H1 (cell line): ENCODE measurements at regions not wholly inside any gene's neighbourhood (a gene's known extent, or its start where the extent isn't known, plus 50 kb on each side); places are given as distances from the start of the nearest gene placed in this dataset.

Experiments
- CTCF ChIA-PET: fragments of 300-600 bp; sonication (Branson Sonifier 250); formaldehyde crosslinking; loops from one replicate; lab custom pipeline; 2021; ENCODE audit not compliant: partially characterized antibody; lab: Charles Lee
- POLR2A ChIA-PET: fragments of 300-600 bp; sonication (Branson Sonifier 250); formaldehyde crosslinking; loops from one replicate; lab custom pipeline; 2021; ENCODE audit warnings: inconsistent platforms; ENCODE audit not compliant: partially characterized antibody; lab: Charles Lee
- DNase-seq, 2 experiments: peaks; one replicate each; pipeline versions ENCODE4 v3.0.0 to v3.0.0-alpha.2; 2010 to 2022; ENCODE audit warnings: low spot score in 2 of 2, low read depth in 1 of 2, mixed read lengths in 1 of 2
- FAIRE-seq: peaks from 2 replicates; lab custom pipeline; 2011; peaks lifted over from hg19 to GRCh38; lab: Jason Lieb, UNC
- H2AFZ ChIP-seq: 2 replicates; pipeline ENCODE4 v1.8.1; 2012; ENCODE audit warnings: low read length, inconsistent platforms
- H2AK5ac ChIP-seq: 2 replicates; pipeline ENCODE4 v1.6.1; 2013; ENCODE audit warnings: low read depth, low read length
- H2BK120ac ChIP-seq: replicated peaks from 2 replicates; pipeline ENCODE3; 2013; ENCODE audit warnings: low read depth, low read length, inconsistent platforms
- H2BK12ac ChIP-seq: 2 replicates; pipeline ENCODE4 v1.6.1; 2013; ENCODE audit warnings: low read depth, low read length
- H2BK15ac ChIP-seq: 2 replicates; pipeline ENCODE4 v1.6.1; 2013; ENCODE audit warnings: low read length
- H2BK20ac ChIP-seq: 2 replicates; pipeline ENCODE4 v1.6.1; 2013; ENCODE audit warnings: low read length
- H2BK5ac ChIP-seq: 2 replicates; pipeline ENCODE4 v1.6.1; 2013; ENCODE audit warnings: low read depth, low read length
- H3K14ac ChIP-seq: 2 replicates; pipeline ENCODE4 v1.6.1; 2013; ENCODE audit warnings: inconsistent platforms; ENCODE audit not compliant: insufficient read length
- H3K18ac ChIP-seq: 2 replicates; pipeline ENCODE4 v1.6.1; 2013; ENCODE audit warnings: low read length; ENCODE audit errors: extremely low read depth
- H3K23ac ChIP-seq: 2 replicates; pipeline ENCODE4 v1.6.1; 2013; ENCODE audit warnings: inconsistent platforms; ENCODE audit not compliant: insufficient read length
- H3K23me2 ChIP-seq: 2 replicates; pipeline ENCODE4 v1.6.1; 2013; ENCODE audit warnings: low read depth, low read length
- H3K27ac ChIP-seq: 2 replicates; pipeline ENCODE4 v1.6.1; 2011; ENCODE audit warnings: low read depth, low read length, inconsistent platforms
- H3K27me3 ChIP-seq, 4 experiments: replicated peaks in 1 of 4; 1 replicate in 1 of 4; 2 replicates in 3 of 4; pipeline versions ENCODE4 v1.6.1 to v1.8.1; 2011 to 2013; ENCODE audit warnings: low read length in 3 of 4, mild to moderate bottlenecking in 3 of 4, inconsistent platforms in 2 of 4, mixed read lengths in 2 of 4, moderate library complexity in 1 of 4; ENCODE audit not compliant: control insufficient read depth in 3 of 4, insufficient read depth in 3 of 4; ENCODE audit errors: extremely low read depth in 1 of 4
- H3K36me3 ChIP-seq, 4 experiments: 2 replicates each; pipeline versions ENCODE4 v1.6.1 to v1.8.1; 2011 to 2013; ENCODE audit warnings: mild to moderate bottlenecking in 4 of 4, low read length in 3 of 4, moderate library complexity in 2 of 4, control low read depth in 1 of 4, inconsistent platforms in 1 of 4; ENCODE audit not compliant: insufficient read depth in 4 of 4, control insufficient read depth in 2 of 4
- H3K4ac ChIP-seq: replicated peaks from 2 replicates; pipeline ENCODE3; 2013; ENCODE audit warnings: low read length, low read depth, mixed read lengths, inconsistent platforms; ENCODE audit not compliant: insufficient read length
- H3K4me1 ChIP-seq, 4 experiments: replicated peaks in 1 of 4; 1 replicate in 1 of 4; 2 replicates in 3 of 4; pipeline versions ENCODE4 v1.6.1 to v1.8.1; 2011 to 2013; ENCODE audit warnings: low read length in 3 of 4, inconsistent platforms in 2 of 4, mixed read lengths in 1 of 4; ENCODE audit not compliant: insufficient read depth in 4 of 4, control insufficient read depth in 3 of 4
- H3K4me2 ChIP-seq, 2 experiments: 2 replicates each; pipeline versions ENCODE4 v1.6.1 to v1.8.1; 2011 to 2013; ENCODE audit warnings: low read depth in 2 of 2, low read length in 2 of 2, control low read depth in 1 of 2, inconsistent platforms in 1 of 2, mild to moderate bottlenecking in 1 of 2; ENCODE audit not compliant: insufficient read depth in 1 of 2
- H3K4me3 ChIP-seq, 4 experiments: fragments of 200-600, 300-600 bp in 1 of 4; sonication (generic), shearing (Covaris generic), sonication (Bioruptor Twin) in 1 of 4; 2 replicates each; pipeline versions ENCODE4 v1.5.1 to v1.8.1; 2011 to 2016; ENCODE audit warnings: low read length in 4 of 4, low read depth in 3 of 4, control low read depth in 2 of 4, inconsistent platforms in 2 of 4, mild to moderate bottlenecking in 2 of 4, mixed read lengths in 1 of 4, moderate library complexity in 1 of 4; ENCODE audit not compliant: insufficient read depth in 2 of 4; ENCODE audit errors: extremely low read depth in 1 of 4
- H3K56ac ChIP-seq: replicated peaks from 2 replicates; pipeline ENCODE3; 2013; ENCODE audit warnings: low read depth, mild to moderate bottlenecking, mixed read lengths, low read length, inconsistent platforms; ENCODE audit not compliant: insufficient read length
- H3K79me1 ChIP-seq: 2 replicates; pipeline ENCODE4 v1.6.1; 2013; ENCODE audit warnings: low read depth, low read length, control low read depth
- H3K79me2 ChIP-seq, 2 experiments: 2 replicates each; pipeline versions ENCODE4 v1.6.1 to v1.8.1; 2012 to 2013; ENCODE audit warnings: low read length in 2 of 2, mild to moderate bottlenecking in 2 of 2, inconsistent platforms in 1 of 2; ENCODE audit not compliant: insufficient read depth in 2 of 2, control insufficient read depth in 1 of 2
- H3K9ac ChIP-seq, 4 experiments: replicated peaks in 1 of 4; 1 replicate in 1 of 4; 2 replicates in 3 of 4; pipeline versions ENCODE4 v1.6.1 to v1.8.1; 2011 to 2013; ENCODE audit warnings: low read depth in 3 of 4, low read length in 3 of 4, control low read depth in 2 of 4, mild to moderate bottlenecking in 2 of 4, moderate library complexity in 2 of 4, inconsistent platforms in 1 of 4; ENCODE audit errors: extremely low read depth in 1 of 4
- H3K9me3 ChIP-seq, 2 experiments: 2 replicates each; pipeline versions ENCODE4 v1.6.1 to v1.8.1; 2012 to 2013; ENCODE audit warnings: mild to moderate bottlenecking in 2 of 2, moderate library complexity in 2 of 2, control low read depth in 1 of 2, inconsistent platforms in 1 of 2, low read depth in 1 of 2, low read length in 1 of 2, mixed read lengths in 1 of 2; ENCODE audit not compliant: insufficient read depth in 2 of 2
- H4K20me1 ChIP-seq, 2 experiments: replicated peaks in 1 of 2; 2 replicates each; pipeline versions ENCODE3 to v1.8.1; 2011 to 2013; ENCODE audit warnings: inconsistent platforms in 2 of 2, low read length in 2 of 2, mild to moderate bottlenecking in 1 of 2; ENCODE audit not compliant: insufficient read depth in 2 of 2, control insufficient read depth in 1 of 2
- H4K5ac ChIP-seq: 2 replicates; pipeline ENCODE4 v1.6.1; 2013; ENCODE audit warnings: low read length, low read depth, mixed read lengths, inconsistent platforms; ENCODE audit not compliant: insufficient read length
- H4K8ac ChIP-seq: 2 replicates; pipeline ENCODE4 v1.8.0; 2013; ENCODE audit warnings: mild to moderate bottlenecking, moderate library complexity, low read length, inconsistent platforms; ENCODE audit not compliant: insufficient read depth; ENCODE audit errors: extremely low read depth
- H4K91ac ChIP-seq: replicated peaks from 2 replicates; pipeline ENCODE3; 2013; ENCODE audit warnings: low read length, mixed read lengths, inconsistent platforms; ENCODE audit not compliant: insufficient read length
- EZH2 ChIP-seq: fragments of 200-600 bp; sonication (generic); IDR thresholded peaks from 2 replicates; pipeline ENCODE4 v1.7.1; 2012; ENCODE audit warnings: low read depth, mild to moderate bottlenecking, moderate library complexity, low read length, inconsistent platforms; ENCODE audit not compliant: severe bottlenecking
- TBP ChIP-seq: IDR thresholded peaks from 2 replicates; pipeline ENCODE4 v1.6.1; 2011; ENCODE audit warnings: low read depth, low read length, improper control_type of control experiment
- TEAD4 ChIP-seq: IDR thresholded peaks from 2 replicates; pipeline ENCODE4 v1.6.1; 2012; ENCODE audit warnings: low read depth, low read length, inconsistent platforms, mixed read lengths
- WGBS, 2 experiments: shearing (Covaris generic) in 1 of 2; methylation state at CpG; one replicate each; pipeline versions ENCODE4 v1.1.6 to v1.1.7; 2013 to 2015; ENCODE audit warnings: low lambda C conversion rate in 2 of 2, mixed read lengths in 2 of 2, inconsistent platforms in 1 of 2, low coverage in 1 of 2, missing lambda C conversion rate in 1 of 2; ENCODE audit not compliant: insufficient replicate concordance in 2 of 2, insufficient coverage in 1 of 2, insufficient read length in 1 of 2; ENCODE audit errors: extremely low coverage in 1 of 2, missing lambda C conversion rate in 1 of 2; 5-methylcytosine and 5-hydroxymethylcytosine counted together

GRCh38 chr13:63088226-63088625, 1672.6 kb upstream of the PCDH20 start:
- Histone ChIP-seq H2BK20ac (no peak overlapping the region), H3K18ac (no peak overlapping the region), H3K4me3 (no peak overlapping the region), H4K5ac (no peak overlapping the region), H2BK15ac (no peak overlapping the region), H2BK5ac (no peak overlapping the region), H3K23ac (no peak overlapping the region), H3K23me2 (no peaks in the 10 kb centered on the region), H3K4me1 (peaks cover 0 to 2% (median under 1%) of the 10 kb centered on the region in 4 experiments; a peak in 1 of 7 replicates), H2AFZ (peak overlapping the region; percentile 89; the same call in 1 of the 2 replicates), H2BK12ac (no peak overlapping the region), H2AK5ac (no peak overlapping the region), H3K9ac (no peak overlapping the region), H3K79me2 (no peaks in the 10 kb centered on the region), H4K8ac (no peak overlapping the region), H3K14ac (no peak overlapping the region), H3K27ac (no peak overlapping the region), H3K79me1 (no peaks in the 10 kb centered on the region), H3K27me3 (no peaks in the 10 kb centered on the region), H3K9me3 (no peaks in the 10 kb centered on the region), H4K20me1 (no peaks in the 10 kb centered on the region), H2BK120ac (no peak overlapping the region), H3K4me2 (no peak overlapping the region), H4K91ac (no peak overlapping the region), H3K36me3 (no peaks in the 10 kb centered on the region), H3K4ac (no peak overlapping the region), H3K56ac (no peak overlapping the region)
- DNase-seq (no peak), FAIRE-seq (no peak)
- 88% methylated on average over 1 of the region's 1 CpG; no CpG with 5 or more reads in 1 of the 2 experiments for WGBS, 2 experiments
- ChIA-PET POLR2A (no interaction called here), CTCF (no interaction called here)
- TF ChIP-seq EZH2 (no peak), TEAD4 (no peak), TBP (no peak)
